ENCODE measurements at regions not wholly inside any gene's neighbourhood (a gene's known extent, or its start where the extent isn't known, plus 50 kb on each side); places are given as distances from the start of the nearest gene placed in this dataset.
"Not testable (repeated sequence)": the region's sequence is repeated elsewhere in the genome, so short reads cannot be mapped to it uniquely, and the experiment has no call there.

DNA sequence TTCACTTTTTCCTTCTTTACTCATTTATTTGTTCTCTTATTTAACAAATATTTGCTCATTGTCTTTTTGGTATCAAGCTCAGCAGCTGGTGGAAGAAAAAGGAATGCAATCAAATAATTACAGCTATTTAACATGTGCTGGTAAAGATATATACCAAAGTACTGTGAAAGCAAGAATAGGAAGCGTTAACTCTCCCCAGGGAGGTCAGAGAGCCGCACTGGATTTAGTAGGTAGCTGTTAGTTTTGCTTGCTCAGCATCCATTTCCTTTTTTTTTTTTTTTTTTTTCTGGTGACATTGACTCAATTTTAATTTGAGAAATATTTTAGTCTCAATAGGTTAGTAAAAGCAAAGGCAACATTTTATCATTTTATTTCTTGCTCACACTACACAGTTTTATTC lies 308.5 kb upstream of the MDFIC2 start:
- no peak for DNase-seq

DNA sequence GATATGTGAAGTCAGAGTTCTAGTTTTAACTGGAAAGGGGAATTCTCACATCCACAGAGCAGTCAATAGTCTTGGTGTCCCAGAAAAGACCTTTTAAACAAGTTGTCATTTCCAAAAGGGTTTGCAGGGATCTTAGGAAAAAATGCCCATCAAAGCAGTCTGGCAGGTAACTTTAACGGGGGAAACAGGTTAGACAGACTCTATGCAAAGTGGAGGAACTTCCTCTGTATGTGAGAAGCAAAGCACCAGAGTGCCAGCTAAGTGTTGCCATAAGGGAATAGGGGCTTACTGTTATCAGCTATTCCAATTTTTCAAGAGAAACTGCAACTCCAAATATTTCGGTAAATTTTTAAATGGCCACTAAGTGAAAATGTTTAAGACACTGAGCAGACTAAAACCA lies 307.9 kb upstream of the MDFIC2 start:
- DNase-seq: no peak

DNA sequence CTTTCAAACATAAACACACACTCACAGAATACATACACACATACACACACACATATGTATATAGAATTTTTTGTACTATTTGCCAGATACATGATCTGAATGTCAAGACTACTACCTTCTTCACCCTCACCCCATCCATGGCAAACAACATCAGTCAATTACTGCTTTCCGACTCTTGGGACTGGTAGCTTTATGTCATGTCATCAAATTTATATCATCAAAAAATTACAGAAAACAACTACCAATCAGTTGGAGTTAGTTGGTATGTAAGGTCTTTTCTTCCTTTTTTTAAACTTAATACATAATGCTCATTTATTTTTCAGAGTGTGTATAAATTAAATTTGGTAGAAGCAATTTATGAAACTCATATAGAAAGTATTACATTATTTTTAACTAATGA lies 305.7 kb upstream of the MDFIC2 start:
- DNase-seq: no peak

DNA sequence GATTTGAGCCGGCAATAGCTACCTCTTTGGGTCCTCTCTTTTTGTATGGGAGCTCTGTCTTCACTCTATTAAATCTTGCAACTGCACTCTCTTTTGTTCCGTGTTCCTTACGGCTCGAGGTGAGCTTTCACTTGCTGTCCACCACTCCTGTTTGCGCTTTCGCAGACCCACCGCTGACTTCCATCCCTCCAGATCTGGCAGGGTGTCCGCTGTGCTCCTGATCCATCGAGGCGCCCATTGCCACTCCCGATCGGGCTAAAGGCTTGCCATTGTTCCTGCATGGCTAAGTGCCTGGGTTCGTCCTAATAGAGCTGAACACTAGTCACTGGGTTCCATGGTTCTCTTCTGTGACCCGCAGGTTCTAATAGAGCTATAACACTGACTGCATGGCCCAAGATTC lies 304.9 kb upstream of the MDFIC2 start:
- DNase-seq: not testable (repeated sequence)

DNA sequence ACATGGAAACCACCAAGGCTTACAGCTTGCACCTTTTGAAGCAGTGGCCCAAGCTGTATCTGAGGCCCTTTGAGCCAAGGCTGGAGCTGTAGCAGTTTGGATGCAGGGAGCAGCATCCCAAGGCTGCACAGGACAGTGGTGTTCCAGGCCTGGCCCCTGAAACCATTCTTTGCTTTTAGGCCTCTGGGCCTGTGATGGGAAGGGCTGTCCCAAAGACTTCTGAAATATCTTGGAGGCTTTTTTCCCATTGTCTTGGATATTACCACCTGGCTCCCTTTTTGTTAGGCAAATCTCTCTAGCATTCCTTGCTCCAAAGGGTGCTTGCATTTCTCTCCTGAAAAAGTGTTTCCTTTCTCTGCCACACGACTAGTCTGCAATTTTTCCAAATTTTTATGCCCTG lies 302.8 kb upstream of the MDFIC2 start:
- no peak for DNase-seq

DNA sequence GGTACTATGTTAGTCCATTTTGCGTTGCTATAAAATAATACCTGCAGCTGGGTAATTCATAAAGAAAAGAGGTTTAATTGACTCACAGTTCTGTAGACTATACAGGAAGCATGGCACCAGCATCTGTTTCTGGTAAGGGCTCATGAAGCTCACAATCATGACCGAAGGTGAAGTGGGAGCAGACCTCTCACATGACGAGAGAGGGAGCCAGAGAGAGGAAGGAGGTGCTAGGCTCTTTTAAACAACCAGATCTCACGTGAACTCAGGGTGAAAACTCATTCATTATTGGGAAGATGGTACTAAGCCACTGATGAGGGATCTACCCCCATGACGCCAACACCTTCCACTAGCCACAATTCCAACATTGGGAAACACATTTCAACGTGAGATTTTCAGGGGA lies 301.7 kb upstream of the MDFIC2 start:
- DNase-seq: no peak

DNA sequence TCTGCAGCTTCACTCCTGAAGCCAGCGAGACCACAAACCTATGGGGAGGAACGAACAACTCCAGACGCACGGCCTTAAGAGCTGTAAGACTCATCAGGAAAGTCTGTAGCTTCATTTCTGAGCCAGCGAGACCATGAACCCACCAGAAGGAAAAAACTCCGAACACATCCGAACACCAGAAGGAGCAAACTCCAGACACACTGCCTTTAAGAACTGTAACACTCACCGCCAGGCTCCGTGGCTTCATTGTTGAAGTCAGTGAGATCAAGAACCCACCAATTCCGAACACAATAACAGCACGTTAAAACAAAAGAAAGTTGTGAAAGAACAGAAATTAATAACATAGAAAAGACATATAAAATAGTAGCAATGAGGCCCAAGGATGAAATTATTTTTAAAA lies 300.5 kb upstream of the MDFIC2 start:
- DNase-seq: no peak

DNA sequence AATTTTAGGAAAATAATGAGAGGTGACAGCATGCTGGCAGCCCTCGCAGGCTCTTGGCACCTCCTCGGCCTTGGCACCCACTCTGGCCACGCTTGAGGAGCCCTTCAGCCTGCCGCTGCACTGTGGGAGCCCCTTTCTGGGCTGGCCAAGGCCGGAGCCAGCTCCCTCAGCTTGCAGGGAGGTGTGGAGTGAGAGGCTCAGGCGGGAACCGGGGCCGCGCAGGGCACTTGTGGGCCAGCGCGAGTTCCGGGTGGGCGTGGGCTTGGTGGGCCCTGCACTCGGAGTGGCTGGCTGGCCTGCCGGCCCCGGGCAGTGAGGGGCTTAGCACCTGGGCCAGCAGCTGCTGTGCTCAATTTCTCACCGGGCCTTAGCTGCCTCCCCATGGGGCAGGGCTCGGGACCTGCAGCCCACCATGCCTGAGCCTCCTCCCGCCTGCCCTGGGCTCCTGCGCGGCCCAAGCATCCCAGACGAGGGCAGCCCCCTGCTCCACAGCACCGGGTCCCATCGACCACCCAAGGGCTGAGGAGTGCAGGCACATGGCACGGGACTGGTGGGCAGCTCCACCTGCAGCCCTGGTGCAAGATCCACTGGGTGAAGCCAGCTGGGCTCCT lies 299.3 kb upstream of the MDFIC2 start:
- not testable (repeated sequence) for DNase-seq

DNA sequence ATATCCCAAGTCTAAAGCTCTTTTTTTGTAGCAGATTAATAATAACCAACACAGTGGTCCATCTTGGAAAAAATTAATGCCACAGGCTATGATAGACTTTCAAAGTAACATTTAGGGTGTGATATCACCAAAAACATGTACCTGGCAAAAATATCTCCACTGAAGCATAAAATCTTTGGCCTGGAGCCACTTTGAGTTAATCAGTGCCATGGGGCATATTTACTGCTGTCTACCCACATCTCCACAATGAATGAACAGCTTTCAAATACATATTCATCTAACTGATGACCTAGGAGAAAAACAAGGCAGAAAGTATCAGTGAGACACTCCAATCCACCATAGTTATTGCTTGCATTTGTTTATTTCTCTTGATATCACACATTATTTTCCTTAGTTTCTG lies 296.0 kb upstream of the MDFIC2 start:
- DNase-seq: no peak

DNA sequence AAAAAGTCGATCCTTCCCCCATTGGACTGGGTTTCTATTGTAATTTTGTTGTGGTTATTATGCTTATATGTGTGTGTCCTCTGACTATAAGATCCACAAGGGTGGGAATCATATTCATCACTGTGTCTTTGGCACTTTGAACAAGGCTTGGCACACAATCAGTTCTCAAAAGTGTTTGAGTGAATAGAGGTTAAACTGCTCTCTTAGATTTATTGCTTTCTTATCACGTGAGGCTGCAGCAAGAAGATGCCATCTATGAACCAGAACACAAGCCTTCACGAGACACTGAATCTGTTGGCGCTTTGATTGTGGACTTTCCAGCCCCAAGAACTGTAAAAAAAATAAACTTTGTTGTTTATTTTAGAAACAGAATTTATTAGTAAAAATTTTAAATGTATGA lies 295.0 kb upstream of the MDFIC2 start:
- no peak for DNase-seq

DNA sequence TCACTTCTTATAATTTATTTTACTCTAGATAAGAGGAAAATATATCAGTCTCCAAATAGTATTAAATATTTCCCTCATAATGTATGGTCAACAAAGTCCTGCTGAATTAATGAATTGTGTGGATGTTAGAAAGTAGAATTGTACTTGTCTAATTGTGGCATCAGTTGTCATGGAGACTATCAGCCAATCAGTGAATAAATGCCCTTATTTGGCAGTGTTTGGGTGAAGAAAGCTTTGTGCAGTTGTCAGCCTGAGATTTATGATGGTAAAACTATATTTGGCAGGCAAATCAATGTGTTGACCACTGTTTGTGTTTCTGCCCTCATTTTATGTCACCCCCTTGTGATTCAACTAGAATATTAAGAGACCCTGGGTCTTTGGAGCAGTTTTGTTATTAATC lies 293.6 kb upstream of the MDFIC2 start:
- DNase-seq: no peak

DNA sequence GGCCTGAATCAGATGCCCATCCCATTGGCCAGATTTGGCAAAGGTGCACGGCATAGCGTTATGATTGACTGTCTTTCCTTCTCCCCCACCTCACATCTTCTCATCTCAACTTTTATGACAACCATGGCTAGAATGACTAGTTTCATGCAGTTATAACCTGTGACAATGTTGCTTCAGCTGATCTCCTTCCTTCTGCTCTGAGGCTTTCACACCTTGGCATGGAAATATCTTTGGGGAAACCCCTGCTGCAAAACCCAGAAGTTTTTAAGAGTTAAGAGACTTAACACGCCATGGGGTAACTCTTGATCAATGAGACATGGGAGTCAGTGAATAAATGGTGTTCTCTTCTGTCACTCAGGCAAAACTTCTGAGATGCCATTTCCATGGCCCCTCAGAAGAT lies 290.7 kb upstream of the MDFIC2 start:
- no peak for DNase-seq

DNA sequence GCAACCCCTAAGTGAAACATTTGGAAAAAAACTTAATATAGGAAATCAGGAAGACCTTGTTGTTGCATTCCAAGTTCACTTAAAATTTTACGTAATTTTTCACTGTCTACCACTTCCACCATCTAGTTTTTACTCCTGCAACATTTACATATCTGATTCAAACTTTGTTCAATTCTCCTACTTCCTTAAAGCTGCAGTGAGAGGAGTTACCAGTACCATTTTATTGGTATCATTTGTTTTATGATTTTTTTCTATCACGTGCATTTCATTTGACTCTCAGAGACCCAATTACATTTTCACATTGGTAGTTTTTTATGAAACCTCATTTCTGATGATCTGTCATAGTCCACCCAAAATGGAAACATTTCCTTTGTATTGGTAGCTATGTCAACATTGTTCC lies 284.9 kb upstream of the MDFIC2 start:
- DNase-seq: no peak

DNA sequence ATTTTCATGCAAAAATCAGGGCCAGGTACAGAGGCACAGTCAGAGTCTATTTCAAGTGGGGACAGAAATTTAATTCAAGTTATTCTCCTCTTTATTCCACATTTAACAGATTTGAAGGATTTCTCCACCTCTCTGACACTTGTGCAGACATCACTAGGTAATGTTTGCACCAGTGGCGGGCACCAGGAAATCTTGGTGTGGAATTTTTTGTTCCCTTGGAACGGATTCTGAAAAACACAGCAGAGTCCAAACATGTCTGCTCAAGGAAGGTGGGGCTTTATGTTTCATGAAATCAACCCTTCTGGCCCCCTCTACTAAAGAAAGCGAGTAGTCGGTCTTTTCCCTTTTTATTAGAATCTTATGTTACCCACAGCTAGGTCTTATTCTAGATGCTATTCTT lies 271.2 kb upstream of the MDFIC2 start:
- DNase-seq: no peak

DNA sequence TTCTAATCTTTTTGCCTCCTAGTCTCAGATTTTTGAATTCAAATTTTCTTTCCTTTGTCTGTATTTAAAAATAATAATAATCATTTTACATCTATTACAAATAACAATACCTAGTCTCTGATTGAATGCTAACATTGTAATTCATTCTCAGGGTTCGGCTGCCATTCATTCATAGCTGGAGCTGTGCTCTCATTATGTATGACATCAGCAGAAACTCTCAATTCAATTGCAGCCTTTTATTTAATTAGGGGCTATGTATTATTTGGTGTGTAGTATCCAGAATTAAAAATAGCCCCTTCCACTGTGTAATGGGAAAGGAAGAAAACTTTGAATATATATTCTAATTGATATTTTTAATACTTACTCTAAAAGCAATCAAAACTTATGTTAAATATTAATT lies 270.4 kb upstream of the MDFIC2 start:
- no peak for DNase-seq

DNA sequence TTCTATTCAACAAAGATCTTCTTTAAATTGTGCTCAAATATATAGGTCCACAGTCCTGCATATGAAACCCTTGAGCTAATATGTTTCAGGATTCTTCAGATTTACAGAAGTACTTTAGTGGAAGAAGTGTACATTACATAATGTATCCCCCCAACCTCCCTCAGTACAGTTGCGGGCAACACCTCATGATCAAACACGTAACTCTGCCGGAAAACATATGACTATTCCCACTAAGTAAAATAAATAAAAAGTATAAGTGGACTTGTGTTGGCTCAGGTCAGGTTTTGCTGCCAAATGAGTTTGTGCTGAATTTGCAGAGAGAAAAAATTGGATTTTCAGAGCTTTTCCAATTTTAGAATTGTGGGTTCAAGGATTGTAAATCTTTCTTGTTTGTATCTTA lies 267.6 kb upstream of the MDFIC2 start:
- no peak for DNase-seq

DNA sequence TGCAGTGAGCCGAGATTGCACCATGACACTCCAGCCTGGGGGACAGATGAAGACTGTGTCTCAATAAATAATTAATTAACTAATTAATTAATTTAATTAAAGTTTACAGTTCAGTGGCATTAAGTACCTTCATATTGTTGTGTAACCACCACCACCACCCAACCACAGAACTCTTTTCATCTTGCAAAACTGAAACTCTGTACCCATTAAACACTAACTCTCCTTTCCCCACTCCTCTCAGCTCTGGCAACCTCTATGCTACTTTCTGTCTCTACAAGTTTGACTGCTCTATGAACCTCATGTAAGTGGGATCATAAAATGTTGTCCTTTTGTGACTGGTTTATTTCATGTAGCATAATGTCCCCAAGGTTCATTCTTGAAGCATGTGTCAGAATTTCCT lies 259.3 kb upstream of the MDFIC2 start:
- no peak for DNase-seq

DNA sequence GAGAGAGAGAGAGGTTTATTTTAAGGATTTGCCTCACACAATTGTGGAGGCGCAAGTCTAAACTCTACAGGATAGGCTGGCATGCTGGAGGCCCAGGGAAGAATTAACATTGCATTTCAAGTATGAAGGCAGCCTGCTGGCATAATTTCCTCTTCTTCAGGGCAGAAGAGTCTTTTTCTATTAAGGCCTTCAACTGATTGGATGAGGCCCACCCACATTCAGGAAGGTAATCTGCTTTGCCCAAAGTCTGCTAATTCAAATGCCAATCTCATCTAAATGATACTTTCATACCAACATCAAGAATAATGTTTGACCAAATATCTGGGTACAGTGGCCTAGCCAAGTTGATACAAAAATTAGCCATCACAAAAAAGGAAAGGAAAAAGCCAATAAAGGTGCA lies 258.1 kb upstream of the MDFIC2 start:
- no peak for DNase-seq

DNA sequence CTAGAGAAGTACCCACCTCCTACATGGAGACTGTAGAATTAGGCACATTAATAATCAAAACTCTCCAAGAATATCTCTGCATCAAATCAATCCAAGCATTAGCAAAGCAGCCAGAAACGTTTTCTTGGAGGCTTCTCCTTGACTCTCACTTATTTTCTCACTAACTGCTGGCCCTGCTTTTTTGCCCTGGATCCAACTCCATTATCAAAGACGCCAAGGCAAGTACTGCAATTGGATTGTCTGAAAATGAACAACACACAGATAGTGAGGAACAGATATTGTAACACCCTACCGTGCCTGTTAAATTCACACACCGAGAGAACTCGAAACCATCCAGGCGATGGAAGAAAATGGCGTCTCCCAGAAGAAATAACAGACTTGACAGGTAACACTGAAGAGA lies 256.2 kb upstream of the MDFIC2 start:
- no peak for DNase-seq

DNA sequence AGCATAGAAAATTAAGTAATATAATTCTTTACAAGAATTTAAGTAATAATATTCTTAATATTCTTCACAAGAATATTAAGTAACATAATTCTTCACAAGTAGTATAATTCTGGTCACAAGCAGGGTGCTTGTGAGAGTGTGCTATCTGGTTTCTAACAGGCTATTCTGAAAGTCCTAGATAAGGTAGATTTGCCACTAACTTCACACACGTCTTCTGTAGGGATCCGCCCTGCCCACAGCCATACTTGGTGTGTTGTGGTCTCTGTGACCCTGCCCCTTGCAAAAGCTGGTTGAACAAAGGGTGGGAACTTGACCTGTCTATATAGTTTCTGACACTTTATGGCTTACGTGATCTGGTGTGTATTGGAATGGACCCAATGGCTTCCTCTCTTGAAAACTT lies 253.4 kb upstream of the MDFIC2 start:
- no peak for DNase-seq

DNA sequence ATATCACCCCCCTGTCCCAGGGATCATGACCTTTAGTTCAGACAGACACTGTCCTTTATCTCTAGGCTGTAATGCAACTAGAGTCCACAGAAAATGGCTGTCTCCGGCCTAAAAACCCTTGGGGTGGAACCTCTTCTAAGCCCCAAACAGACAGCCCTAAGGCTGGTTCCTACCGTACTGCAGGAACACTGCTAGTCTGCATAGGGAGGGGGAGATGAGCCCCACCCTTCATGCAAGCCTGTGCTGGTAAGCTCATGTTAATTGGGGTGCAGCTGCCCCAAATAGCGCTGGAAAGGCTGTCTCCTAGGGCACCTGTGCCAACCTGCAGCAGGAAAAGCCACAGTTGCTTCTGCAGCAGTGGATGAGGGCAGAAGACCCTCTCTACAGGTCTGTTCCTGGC lies 252.1 kb upstream of the MDFIC2 start:
- no peak for DNase-seq

DNA sequence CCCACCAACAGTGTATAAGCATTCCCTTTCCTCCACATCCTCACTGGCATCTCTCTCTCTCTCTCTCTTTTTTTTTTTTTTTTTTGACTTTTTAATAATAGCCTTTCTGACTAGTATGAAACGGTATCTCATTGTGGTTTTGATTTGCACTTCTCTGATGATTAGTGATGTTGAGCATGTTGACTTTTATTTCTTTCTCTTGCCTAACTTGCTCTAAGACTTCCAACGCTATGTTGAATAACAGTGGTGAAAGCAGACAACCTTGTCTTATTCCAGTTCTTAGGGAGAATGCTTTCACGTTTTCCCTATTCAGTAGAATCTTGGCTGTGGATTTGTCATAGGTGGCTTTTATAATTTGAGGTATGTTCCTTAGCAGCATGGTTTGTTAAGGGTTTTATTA lies 249.4 kb upstream of the MDFIC2 start:
- no peak for DNase-seq

DNA sequence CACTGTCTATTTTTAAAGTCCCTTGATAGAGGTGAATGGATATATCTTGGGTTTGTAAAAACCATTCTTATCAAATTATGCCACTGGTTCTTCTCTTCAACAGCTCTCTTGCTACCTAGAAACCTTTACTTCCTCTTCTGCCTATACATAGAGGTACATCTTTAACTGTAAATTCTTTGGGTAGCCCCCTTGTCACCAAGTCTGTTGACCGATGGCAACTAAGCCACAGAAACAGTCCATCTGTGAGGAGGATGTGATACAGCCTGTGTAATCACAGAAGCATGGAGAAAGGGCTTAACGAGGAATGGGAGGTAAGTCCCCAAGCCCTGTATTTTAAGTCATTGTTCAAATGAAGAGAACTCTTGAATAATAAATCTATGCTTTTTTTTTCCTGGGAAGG lies 246.5 kb upstream of the MDFIC2 start:
- no peak for DNase-seq

DNA sequence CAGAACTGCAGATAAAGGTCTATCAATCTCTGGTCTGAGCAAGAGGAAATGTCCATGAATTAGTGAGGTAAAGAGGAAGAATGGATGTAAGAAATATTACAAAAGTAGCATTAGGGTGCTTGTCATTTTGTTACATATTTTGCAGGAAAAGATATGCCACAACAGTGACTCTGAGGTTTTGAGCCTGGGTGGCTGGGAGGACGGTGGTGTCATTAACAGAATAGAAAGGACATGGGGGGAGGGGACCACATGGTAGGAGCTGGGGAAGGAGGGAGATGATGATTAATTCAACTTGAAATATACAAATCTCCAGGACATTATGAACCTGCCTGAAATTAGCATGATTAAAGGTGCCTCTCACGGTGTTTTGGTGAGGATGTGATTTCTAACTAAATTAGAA lies 245.5 kb upstream of the MDFIC2 start:
- DNase-seq: no peak

DNA sequence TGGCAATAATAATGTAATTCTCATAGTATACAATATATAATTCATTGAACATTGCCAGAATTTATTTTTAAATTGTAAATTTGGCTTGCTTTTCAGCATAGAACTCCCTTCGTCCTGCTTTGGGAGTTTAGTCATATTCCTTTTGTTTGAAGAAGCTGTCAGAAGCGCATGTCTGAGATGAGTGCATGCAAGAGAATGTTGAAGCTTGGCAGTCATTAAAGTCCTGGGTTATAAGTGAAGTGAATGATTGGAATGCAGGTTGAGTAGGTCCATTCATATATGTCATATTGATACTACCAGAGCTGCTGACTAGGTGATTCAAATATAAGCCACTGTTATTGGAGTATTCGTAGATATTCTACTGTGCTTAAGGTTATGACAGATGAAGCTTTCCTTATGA lies 243.6 kb upstream of the MDFIC2 start:
- no peak for DNase-seq

DNA sequence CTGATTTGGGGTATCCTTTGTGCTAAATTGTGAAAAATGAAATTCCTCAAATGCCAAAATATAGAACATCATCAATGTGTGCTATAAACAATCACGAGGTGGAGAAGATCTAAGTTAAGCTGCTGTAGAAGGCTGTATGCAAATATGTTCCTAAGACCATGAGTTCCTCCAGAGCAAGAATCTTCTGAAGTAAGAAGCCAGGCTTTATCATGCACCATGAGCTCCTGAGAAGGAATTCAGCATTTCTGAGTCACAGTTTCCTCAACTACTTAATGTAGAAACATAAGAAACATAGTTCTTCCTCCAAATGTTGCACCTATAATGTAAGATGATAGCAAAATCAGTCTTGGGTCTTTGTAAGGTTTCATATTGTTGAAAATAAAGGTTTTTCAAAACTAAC lies 241.7 kb upstream of the MDFIC2 start:
- no peak for DNase-seq
